Stimulated activated CD8-positive, alpha-beta memory T cell treated with anti-CD3 and anti-CD28 coated beads, Interleukin-15, amount 100 ng/mL, for 1 hour (primary cell): ENCODE measurements at regions not wholly inside any gene's neighbourhood (a gene's known extent, or its start where the extent isn't known, plus 50 kb on each side); places are given as distances from the start of the nearest gene placed in this dataset.

Source experiments
- DNase-seq: peaks from one replicate; pipeline ENCODE4 v3.0.0-alpha.2; 2020; ENCODE audit warnings: low read depth

DNA sequence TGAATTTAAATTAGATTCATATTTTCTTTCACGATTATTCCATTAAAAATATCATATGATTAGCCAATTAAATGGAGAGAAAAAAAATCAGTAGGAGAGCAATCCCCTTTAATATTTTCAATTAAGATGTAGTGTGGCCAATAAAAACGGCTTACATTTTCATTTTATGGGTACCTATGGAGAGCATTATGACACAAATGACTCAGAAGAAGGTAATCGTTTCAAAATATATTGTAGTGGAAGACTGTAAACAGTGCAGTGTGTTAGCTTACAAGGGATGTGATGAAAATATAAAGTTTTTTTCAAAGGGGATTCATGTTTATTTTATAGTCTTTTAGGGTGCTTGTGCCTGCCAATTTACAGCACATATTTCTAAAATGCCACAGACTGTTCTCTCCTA is 1507.4 kb upstream of the CELF4 start:
- no peak for DNase-seq

DNA sequence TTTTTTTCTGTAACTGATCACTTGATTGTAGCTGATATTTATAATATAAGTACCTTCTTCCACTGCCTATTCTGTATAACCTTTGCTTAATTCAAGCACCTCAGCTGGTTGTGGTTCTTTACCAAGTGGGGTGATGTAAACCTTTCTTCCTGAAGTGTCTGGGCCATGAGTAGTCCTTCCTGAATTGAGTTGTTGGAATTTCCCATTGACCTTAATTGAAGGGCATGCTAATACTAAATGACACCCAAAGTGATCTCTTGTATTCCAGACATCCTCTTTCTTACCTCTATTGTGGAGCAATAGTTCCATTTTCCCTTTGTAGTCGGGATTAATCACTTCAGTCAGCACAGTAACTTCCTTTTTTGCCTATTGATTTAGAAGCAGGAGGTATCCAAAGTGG is 1496.8 kb upstream of the CELF4 start:
- DNase-seq: no peak

DNA sequence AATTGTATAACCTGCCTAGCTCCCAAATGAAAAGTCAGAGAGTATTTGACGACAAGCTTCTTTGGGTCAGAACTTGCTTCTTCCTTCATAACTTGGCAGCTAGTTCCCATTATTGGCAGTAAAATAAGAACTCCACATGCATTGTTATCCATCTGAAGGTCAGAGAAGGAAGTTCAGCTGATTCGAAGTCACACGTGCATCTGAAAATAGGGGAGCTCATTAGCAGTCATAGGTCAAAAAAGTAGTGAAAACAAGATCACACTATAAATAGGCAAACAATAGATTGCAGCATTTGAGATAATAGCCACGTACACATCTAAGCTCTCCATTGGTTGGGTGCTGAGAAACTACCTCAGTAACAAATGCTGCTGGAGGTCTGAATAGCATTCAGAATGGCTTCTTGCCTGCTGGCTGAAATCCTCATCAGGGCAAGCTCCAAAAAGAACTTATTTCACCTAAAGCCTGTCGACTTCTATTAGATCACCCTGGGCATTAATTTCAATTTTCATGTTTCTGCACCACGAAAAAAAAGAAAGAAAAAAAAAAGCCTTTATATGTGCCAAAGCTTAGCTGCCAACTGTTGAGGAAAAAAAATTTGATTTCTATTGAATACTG is 1492.9 kb upstream of the CELF4 start:
- no peak for DNase-seq

DNA sequence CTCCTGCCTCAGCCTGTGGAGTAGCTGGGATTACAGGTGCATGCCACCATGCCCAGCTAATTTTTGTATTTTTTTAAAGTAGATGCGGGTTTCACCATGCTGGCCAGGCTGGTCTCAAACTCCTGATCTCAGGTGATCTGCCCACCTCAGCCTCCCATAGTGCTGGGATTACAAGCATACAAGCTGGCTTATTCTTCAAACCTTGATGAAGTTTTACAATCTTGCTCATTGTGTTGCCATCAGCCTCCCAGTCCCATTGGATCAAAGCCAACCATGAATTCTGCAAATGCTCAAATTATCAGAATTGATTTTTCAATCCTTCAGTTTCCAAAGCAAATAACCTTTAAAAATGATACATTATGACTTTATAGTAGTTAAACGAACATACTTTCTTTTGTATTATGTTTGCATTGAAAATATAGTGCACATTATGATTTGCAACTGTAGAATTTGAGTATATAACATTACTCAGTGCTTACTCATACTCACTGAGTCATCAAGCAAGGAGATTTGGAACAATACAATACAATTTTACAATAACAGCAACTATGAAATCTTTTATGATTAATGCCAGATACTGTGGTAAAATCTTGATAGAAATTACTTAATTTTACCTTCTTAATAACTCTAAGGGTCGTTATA is 1491.9 kb upstream of the CELF4 start:
- no peak for DNase-seq

DNA sequence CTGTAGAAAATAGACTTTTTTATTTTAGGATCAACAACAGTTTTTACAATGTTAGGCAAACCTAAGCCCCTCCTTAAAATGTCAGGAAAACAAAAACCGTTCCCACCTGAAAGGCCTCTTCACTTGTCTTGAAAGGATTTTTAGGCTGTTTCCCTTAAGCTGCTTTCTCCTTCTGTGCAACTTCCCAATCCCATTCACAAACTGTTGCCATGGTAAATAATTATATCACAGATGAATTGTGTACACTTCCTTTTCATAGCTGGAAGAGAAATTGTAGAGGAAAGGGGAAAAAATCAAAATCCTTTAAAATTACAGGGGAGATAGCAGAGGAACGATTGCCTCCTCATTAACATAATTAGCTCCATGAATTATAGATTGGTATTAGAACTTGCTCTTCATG is 1488.0 kb upstream of the CELF4 start:
- DNase-seq: no peak

DNA sequence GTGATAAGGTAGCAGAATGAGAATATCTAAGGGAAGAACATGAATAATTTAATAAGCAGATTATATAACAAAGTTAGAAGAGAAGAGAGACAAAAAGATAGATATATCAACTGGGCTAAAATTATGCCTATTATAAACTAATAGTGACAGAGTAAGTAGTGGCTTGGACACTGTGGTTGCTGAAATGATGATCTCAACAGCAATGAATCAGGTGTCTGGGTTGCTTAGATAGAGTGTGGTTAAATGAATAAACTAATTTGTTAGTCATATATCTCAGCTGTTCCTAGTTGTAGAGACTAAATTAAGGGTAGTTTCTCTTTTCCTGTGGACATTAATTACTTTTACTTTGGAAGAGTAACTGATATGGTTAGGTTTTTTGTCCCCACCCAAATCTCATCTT is 1485.4 kb upstream of the CELF4 start:
- DNase-seq: no peak

DNA sequence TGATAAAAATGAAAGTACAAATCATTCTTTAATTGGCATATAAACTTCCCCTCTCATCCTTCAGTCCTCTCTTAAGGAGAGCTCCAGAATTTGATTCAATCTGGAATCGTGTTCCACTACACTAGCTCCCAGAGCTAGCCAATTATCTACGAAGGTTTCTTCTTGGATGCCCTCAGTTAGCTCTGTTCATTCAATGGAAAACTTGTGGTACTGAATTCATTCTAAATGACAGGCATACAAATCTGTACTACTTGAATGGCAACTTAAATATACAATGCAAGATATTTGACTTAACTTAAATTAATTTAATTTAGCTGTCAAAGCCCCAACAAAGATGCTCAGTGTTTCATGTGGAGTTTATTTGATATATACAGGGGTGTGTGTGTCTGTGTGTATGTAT is 1474.2 kb upstream of the CELF4 start:
- DNase-seq: no peak

DNA sequence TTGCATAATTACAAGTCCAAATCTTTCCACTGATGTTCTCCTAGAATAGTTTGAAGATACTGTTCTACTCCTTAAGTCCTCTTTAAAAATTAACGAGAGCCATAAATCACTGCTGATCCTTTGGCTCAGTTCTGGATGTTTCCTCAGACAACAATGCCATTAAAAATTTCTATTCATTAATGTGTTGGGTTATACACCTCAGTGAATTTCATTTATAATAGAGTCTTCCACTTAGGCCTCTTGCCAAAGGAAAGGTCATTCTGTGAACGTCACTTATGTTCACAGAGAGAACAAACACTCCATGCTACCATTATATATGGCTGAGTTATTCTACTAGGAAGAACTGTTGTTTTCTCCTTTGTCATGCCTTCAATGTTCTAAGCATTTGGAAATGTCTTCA is 1472.3 kb upstream of the CELF4 start:
- no peak for DNase-seq

DNA sequence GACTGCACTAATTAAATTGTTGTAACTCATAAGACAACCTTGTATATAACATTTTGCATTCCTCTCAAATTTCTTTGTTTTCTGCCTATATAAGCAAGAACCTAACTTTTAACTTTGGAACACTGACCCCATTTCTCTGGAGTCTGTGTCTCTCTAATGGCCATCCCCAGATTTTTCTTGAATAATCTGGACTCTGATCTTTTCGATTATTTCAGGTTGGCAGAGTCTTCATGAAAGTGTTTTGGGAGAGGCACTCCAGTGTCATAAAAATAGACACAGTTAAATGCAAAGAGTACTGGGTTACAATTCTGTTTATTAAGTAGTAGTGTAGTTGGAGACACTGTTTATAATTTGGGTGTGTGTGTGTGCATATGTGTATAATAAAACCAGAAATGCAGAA is 1467.7 kb upstream of the CELF4 start:
- DNase-seq: no peak

DNA sequence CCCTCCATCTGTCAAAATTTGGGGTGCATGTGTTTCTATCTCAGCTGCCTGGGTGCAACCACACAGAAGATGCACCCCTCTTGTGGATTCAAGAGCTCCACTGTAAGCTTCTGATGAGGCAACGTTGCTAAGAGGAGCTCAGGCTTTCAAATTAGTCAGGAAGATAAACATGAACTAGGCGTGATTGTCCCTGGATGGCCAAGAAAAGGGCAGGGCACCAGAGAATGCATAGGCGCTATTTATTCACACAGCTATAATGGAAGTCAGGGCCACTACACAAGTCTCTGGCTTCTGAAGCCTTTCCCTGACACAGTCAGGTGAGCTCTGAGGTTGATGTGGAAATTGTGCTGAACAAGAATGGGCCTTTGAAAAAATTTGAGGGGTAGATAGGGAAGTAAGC is 1466.0 kb upstream of the CELF4 start:
- DNase-seq: no peak

DNA sequence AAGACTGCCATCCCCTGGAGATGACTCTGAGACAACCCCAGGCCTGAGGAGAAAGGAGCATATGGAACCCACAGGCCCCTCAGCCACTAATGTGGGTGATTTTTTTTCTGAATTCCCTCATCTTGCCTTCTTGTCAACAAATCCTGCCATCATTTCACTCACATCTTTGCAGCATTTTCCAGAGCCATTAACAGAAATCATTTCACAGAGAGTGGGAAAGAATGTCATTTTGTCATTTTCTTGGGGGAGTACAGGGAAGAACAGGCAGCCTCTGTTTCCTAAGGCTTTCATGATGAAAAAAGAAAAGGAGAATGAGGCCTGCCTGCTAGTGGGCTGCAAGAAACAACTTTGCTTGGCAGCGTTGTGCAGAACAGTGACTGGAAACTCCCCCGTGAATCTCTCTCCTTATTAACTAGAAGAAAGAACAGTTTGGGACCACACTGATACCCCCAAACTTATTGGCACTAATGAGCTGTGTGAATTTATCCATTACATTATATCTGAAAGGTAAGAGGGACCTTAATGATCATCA is 1464.6 kb upstream of the CELF4 start:
- DNase-seq: no peak

DNA sequence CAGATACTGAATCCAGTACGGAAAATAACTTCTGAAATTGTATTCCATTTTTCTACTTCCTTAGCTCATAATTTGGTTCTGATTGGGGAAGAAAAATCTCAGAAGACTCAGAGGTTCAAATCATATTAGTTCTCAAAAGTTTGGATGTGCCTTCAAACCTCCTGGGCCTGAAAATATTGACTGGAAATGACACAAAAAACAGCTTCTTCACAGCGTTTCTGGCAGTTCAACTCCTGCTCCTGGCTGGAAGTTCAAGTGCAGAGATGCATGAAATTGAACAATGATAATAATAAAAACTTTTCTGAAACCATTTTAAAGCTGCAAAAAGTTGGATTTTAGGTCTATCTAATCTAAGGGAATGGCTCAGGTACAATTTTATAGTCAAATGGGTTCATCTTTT is 1459.9 kb upstream of the CELF4 start:
- no peak for DNase-seq

DNA sequence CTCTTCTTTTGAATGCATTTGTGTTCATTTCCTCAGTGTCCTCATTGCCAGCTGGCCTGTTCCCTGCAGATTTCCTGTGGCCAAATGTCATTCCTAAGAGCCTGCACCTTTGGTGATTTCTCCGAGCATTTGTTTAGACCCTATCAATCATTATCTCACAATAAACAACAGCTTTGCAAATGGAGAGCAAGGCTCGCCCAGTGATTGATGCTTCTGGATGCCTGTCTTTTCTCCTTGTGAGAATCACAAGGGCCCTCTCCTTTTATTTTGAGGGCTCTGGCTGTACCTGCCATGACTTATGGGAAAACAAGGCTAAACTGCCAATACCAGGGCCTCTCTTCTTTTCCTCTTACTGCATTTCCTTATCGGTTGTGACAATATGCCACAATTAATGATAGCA is 1454.4 kb upstream of the CELF4 start:
- DNase-seq: no peak

DNA sequence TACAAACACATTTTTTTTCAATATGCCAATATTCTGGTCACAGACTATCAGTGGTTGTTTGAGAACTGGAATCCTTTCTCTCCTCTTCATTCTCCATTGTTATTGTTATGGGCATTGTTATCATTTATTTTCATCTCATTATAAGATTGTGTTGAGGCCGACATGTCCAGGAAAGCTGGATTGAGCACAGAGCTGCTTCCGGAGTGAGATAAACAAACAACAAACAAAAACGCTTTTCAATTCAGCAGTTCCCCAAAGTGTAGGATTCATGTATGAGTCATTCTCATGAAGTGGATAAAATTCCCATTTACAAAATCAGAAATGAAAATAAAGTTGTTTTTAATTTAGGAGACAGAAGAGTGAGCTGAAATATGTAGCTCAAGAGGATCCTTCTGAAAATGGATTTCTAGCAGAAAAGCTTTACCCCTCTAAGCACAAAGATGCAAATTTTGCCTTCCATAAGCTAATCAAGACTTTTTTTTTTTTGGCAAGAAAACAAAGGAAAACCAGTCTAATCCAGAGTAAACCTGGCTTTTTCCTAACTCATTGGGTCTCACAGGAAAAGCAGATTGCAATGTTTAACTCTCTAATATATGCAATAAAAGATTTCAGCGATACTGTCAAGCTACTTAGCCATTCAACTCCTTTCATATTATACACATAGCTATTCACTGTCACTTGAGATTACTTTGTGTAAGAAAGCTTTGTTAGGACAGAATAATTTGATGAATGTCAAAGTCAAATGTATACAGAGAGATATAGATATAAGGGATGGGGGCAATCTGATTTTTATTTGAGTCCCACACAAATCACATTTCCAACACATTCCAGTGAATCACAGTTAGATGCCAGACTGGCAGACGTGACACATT is 1441.7 kb upstream of the CELF4 start:
- DNase-seq: no peak

DNA sequence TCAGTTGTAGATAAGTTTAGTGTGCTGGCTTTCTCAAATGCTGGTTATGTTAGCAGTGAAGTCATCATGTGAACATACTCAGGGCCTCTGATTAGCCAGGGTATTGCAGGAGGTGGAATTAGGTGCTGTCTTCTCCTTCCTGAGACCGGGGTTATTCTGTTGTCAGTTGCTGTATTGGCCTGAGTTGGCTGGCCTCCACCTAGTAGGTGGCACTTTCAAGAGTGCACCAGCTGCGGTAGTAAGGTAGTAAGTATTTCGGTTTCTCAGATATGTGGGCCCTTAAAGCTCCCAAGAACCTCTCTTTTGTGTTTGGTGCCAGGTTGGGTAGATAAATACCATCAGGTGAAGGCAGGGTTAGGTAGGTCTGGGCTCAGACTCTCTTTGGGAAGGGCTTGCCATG is 1430.5 kb upstream of the CELF4 start:
- no peak for DNase-seq

DNA sequence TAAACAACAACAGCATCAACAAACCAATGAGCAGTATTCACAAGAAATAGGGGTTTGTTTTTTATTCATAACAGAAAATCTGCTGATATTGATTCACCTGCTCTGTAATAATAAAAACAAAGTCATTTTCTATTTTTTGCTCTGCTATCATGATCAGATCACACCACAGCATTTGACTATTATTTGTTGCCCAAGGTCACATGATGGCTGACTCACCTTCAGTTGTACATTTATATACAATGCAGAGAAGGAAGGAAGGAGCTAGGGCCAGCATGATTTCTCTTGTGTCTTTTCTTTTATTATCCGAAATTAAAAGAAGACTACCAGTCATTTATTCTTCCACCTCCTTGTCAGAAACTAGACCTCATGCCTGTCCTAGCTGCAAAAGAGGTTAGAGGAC is 1427.7 kb upstream of the CELF4 start:
- DNase-seq: no peak

DNA sequence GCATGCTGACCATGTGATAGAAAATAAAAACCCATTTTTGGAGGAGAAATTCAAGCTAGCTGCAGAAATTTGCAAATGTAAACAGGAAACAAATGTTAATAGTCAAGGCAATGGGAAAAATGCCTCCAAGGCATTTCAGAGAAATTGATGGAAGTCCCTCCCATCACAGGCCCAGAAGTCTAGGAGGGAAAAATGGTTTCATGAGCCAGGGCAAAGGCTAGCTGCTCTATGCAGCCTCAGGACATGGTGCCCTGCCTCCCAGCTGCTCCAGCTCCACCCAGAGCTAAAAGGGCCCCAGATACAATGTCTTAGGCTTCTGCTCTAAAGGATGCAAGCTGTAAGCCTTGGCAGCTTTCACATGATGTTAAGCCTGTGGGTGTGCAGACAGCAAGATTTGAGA is 1419.4 kb upstream of the CELF4 start:
- DNase-seq: no peak

DNA sequence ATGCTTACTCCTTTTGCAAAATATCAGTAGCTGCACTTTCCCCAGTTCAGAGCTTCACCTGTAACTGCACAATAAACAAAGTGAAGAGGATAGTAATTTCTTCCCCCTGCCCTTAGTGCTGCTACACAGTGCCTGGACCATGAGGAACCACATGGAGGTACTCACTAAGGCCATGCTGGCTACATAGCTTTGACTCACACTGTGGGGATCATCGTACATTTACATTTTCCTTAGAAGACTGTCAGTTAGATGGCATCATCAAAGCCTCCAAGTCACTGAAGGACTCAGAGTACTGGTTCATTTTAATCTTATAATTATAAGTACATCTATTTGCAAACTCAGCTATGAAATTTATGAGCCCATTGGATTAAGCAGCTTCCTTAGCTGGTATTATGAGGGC is 1416.5 kb upstream of the CELF4 start:
- no peak for DNase-seq

DNA sequence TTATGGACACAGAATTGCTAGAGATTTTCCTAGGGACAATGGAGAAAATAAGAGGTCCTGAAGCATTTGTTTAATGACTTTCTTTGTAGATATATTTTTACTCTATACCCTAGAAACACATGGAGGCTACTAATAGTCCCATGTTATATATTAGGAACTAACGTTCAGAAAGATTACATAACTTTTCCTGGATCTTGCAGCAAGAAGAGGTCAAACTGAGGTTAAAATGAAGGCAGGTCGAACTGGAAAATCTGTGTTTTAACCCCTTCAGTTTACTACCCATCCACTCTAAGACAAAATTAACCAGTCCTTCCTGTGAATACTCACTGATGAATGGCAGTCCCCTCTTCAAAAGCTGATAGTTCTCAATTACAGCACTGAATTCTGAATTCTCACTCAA is 1415.8 kb upstream of the CELF4 start:
- DNase-seq: no peak

DNA sequence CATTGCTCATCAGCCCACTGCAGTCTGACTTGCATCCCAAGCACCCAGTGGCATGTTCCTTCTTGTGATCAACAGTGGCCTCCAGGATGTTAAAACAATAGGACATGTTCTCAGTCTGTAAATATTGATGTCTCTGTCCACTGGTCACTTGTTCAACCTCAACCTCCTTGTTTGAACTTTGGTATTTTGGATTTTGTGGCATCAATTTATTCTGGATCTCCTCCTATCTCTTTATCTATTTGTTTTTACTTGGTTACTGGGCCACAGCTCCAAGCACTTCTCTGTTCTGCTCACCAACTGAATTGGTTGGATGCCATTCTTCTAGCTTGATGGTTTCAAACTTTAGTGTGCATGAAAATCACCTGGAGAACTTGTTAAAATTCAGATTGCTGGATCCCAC is 1414.8 kb upstream of the CELF4 start:
- no peak for DNase-seq

DNA sequence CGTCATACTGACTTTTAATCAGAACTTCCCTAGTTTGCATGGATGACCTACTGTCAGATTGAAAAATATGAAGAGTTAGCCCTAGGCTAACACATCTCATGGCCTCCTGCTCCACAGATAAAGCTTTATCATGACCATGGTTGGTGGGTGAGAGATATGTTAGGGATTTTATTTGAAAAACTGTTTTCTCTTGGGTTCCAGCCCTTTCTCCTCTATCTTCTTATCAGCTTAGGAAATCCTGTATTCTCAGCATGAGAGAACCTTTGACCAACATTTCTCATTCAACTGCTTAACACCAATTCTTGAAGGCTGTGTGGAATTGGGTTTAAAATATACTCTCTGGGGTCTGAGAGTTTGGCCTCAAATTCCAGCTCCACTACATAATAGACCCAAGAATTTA is 1407.0 kb upstream of the CELF4 start:
- DNase-seq: no peak

DNA sequence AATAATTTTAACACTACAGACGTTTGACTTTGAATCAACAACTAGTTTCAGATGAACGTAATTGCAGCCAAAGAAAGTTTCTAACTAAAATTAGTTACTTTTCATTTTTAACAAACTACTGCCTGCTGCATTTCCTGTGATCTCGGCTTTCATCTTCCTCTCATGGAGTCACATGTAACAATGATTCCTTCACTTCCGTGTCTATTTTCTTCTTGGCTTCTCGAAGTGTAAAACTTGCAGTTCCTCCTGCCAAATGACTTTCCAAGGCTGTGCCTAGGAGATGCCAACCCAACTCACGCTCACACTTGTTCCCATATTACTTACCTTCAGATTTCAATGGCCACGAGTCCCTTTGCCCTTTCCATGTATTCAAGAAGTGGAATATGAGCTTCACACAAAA is 1406.3 kb upstream of the CELF4 start:
- DNase-seq: no peak

DNA sequence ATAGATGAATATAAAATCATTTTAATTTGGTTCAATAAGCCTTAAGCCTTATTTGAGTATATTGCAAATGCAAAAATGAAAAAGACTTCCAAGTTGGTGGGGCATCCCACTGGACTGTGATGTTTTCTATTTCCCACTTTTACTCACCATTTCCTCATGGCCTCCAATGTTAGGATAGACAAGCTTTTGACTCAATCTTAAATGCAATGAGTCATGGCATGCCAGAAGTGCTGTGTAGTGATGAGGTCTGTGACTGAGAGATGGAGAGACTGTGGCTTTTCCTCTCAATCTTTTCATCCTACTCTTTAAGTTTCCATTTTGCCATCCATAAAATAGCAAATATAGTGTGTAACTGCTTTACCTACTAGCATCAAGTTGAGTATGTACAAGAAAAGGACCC is 1401.2 kb upstream of the CELF4 start:
- DNase-seq: no peak
